A549 (cell line): ENCODE measurements at regions not wholly inside any gene's neighbourhood (a gene's known extent, or its start where the extent isn't known, plus 50 kb on each side); places are given as distances from the start of the nearest gene placed in this dataset.

ENCODE experiments used
- ATAC-seq, 2 experiments: fragments of 200-7000 bp in 1 of 2; fragments of >200 bp in 1 of 2; cut with Nextera tagmentation in 1 of 2; cut with Tn5 transposase in 1 of 2; 3 replicates each; pipeline versions ENCODE4 v1.8.0 to v1.9.1; 2018 to 2020; ENCODE audit warnings: mild to moderate bottlenecking in 1 of 2, moderate library complexity in 1 of 2
- CTCF ChIA-PET: fragments of 300-600 bp; sonication (Branson Sonifier 250); formaldehyde crosslinking; extraction: SDS; loops from one replicate; lab custom pipeline; 2021; ENCODE audit warnings: antibody characterized with exemption, inconsistent platforms; lab: Yijun Ruan, JAX
- POLR2A ChIA-PET: fragments of 350-600 bp; formaldehyde crosslinking; extraction: SDS; loops from one replicate; lab custom pipeline; 2021; ENCODE audit warnings: antibody characterized with exemption, inconsistent platforms; lab: Yijun Ruan, JAX
- DNase-seq, 2 experiments: peaks; one replicate each; pipeline versions ENCODE4 v3.0.0 to v3.0.0-alpha.2; 2011 to 2016; ENCODE audit warnings: low read depth in 1 of 2, low spot score in 1 of 2
- FAIRE-seq: peaks from 2 replicates; lab custom pipeline; 2011; peaks lifted over from hg19 to GRCh38; lab: Jason Lieb, UNC
- H3K27ac ChIP-seq, 2 experiments: fragments of >200 bp; sonication (Bioruptor Twin); formaldehyde crosslinking; 3 replicates each; pipeline ENCODE4 v1.5.1; 2016 to 2017
- H3K4me1 ChIP-seq: fragments of >200 bp; sonication (Bioruptor Twin); formaldehyde crosslinking; 3 replicates; pipeline ENCODE4 v1.6.1; 2016
- H3K4me2 ChIP-seq: fragments of >200 bp; sonication (Bioruptor Twin); formaldehyde crosslinking; 3 replicates; pipeline ENCODE4 v1.6.1; 2016
- H3K4me3 ChIP-seq: fragments of >200 bp; sonication (Bioruptor Twin); formaldehyde crosslinking; 3 replicates; pipeline ENCODE4 v1.5.1; 2016
- H3K9me3 ChIP-seq: fragments of >200 bp; sonication (Bioruptor Twin); formaldehyde crosslinking; 3 replicates; pipeline ENCODE4 v1.6.1; 2016
- CEBPB ChIP-seq, 2 experiments: fragments of >200 bp in 1 of 2; sonication (Bioruptor Twin) in 1 of 2; formaldehyde crosslinking in 1 of 2; IDR thresholded peaks; 2 replicates each; pipeline ENCODE4 v1.6.1; 2012 to 2016
- CHD4 ChIP-seq: fragments of 200-600 bp; sonication (generic); IDR thresholded peaks from 2 replicates; pipeline ENCODE4 v1.6.1; 2016; ENCODE audit warnings: antibody characterized with exemption, mild to moderate bottlenecking, borderline replicate concordance
- ESRRA ChIP-seq: fragments of 150-350 bp; IDR thresholded peaks from 2 replicates; pipeline ENCODE4 v1.6.1; 2014; ENCODE audit warnings: mild to moderate bottlenecking, low read length, borderline replicate concordance
- FOSL2 ChIP-seq, 2 experiments: fragments of 450-650 bp in 1 of 2; fragments of >200 bp in 1 of 2; sonication (Bioruptor Twin) in 1 of 2; formaldehyde crosslinking; IDR thresholded peaks; 2 replicates each; pipeline versions ENCODE4 v1.5.0 to v1.6.1; 2016 to 2020; ENCODE audit warnings: mild to moderate bottlenecking in 1 of 2, moderate library complexity in 1 of 2
- HDAC2 ChIP-seq: fragments of 200-600 bp; sonication (generic); IDR thresholded peaks from 2 replicates; pipeline ENCODE4 v1.6.1; 2016
- HOXB13 ChIP-seq: fragments of 250-450 bp; sonication (Bioruptor Pico); IDR thresholded peaks from 2 replicates; pipeline ENCODE4 v1.5.0; 2020; ENCODE audit warnings: low read depth, mild to moderate bottlenecking, moderate library complexity
- JUN ChIP-seq, 2 experiments: fragments of >200 bp; sonication (Bioruptor Twin); formaldehyde crosslinking; IDR thresholded peaks; 2 replicates in 1 of 2; 3 replicates in 1 of 2; pipeline ENCODE4 v1.6.1; 2016 to 2017
- JUNB ChIP-seq: fragments of >200 bp; sonication (Bioruptor Twin); formaldehyde crosslinking; IDR thresholded peaks from 2 replicates; pipeline ENCODE4 v1.6.1; 2016
- KDM1A ChIP-seq: fragments of 200-600 bp; sonication (generic); IDR thresholded peaks from 2 replicates; pipeline ENCODE4 v1.6.1; 2016; ENCODE audit warnings: low read depth, mild to moderate bottlenecking
- MYC ChIP-seq: IDR thresholded peaks from 2 replicates; pipeline ENCODE4 v1.6.1; 2012; ENCODE audit warnings: mild to moderate bottlenecking, inconsistent platforms, low read length, improper control_type of control experiment, borderline replicate concordance
- NFE2L2 ChIP-seq: fragments of 150-350 bp; conservative IDR thresholded peaks from 2 replicates; pipeline ENCODE4 v1.6.1; 2014; ENCODE audit warnings: low read length
- NPAS2 ChIP-seq: fragments of 250-450 bp; sonication (Bioruptor Pico); IDR thresholded peaks from 2 replicates; pipeline ENCODE4 v1.8.0; 2022; ENCODE audit warnings: mild to moderate bottlenecking, moderate library complexity, borderline replicate concordance
- PHF8 ChIP-seq: fragments of 200-600 bp; sonication (generic); IDR thresholded peaks from 2 replicates; pipeline ENCODE4 v1.6.1; 2016; ENCODE audit warnings: low read depth, mild to moderate bottlenecking, antibody characterized with exemption, moderate library complexity, borderline replicate concordance
- POLR2A ChIP-seq: IDR thresholded peaks from 2 replicates; pipeline ENCODE4 v1.6.1; 2012; ENCODE audit warnings: mild to moderate bottlenecking, low read length
- RCOR1 ChIP-seq: fragments of 150-350 bp; IDR thresholded peaks from 2 replicates; pipeline ENCODE4 v1.6.1; 2014; ENCODE audit warnings: antibody characterized with exemption, low read length, low read depth
- RNF2 ChIP-seq: fragments of 200-600 bp; sonication (generic); IDR thresholded peaks from 2 replicates; pipeline ENCODE4 v1.6.1; 2016; ENCODE audit warnings: low read depth, mild to moderate bottlenecking, antibody characterized with exemption, moderate library complexity, borderline replicate concordance
- SMC3 ChIP-seq: fragments of >200 bp; sonication (Bioruptor Twin); formaldehyde crosslinking; IDR thresholded peaks from 3 replicates; pipeline ENCODE4 v1.6.1; 2018; ENCODE audit warnings: inconsistent platforms
- ZC3H11A ChIP-seq: fragments of 450-650 bp; IDR thresholded peaks from 2 replicates; pipeline ENCODE4 v1.6.1; 2014; ENCODE audit warnings: antibody characterized with exemption, mild to moderate bottlenecking
- WGBS: methylation state at CpG from one replicate; pipeline ENCODE4 v1.1.6; 2017; ENCODE audit errors: missing lambda C conversion rate; 5-methylcytosine and 5-hydroxymethylcytosine counted together
- TF ChIP-seq, protein P1 (sequence below): fragments of 250-450 bp; sonication (Bioruptor Pico); IDR thresholded peaks from 2 replicates; pipeline ENCODE4 v1.5.0; 2021; ENCODE audit warnings: mild to moderate bottlenecking, moderate library complexity, borderline replicate concordance
- TF ChIP-seq, protein P2 (sequence below): IDR thresholded peaks from 2 replicates; pipeline ENCODE4 v1.6.1; 2012
- TF ChIP-seq, protein P3 (sequence below): fragments of 150-350 bp; IDR thresholded peaks from 2 replicates; pipeline ENCODE4 v1.6.1; 2014; ENCODE audit warnings: low read depth, mild to moderate bottlenecking, low read length
- TF ChIP-seq, protein P4 (sequence below): fragments of >200 bp; sonication (Bioruptor Twin); formaldehyde crosslinking; IDR thresholded peaks from 2 replicates; pipeline ENCODE4 v1.6.1; 2016

DNA sequence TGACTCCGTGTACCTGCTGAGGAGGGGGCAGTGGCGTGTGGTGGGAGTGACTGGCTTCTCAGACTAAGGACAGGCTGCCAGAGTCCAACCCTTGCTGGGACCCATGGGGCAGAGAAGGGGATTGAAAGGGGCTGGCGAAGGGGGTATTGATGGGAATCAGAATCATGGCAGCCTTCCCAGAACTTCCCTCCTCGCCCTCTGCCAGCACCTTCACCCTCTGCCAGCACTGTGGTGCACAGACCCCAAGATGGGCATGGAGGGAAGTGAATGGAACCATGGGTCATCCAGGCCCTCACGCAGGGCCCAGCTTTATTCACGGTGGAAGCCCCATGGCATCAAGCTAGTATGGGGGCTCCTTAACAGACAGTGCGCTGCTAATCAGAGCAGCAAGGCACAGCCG is 76.8 kb downstream of the IRX5 start:
- ChIA-PET CTCF (no interaction called here), POLR2A (no interaction called here)
- Histone ChIP-seq H3K9me3 (no peaks in the 10 kb centered on the region; the same call in 2 of the 3 replicates), H3K27ac (no peak overlapping the region), H3K4me3 (no peak overlapping the region), H3K4me2 (no peak overlapping the region), H3K4me1 (no peaks in the 10 kb centered on the region)
- 53% methylated on average over 8 of the region's 8 CpGs for WGBS
- no peak for ATAC-seq
- TF ChIP-seq CHD4 (no peak), PHF8 (no peak), FOSL2 (IDR thresholded peaks at IDR 0.05) (no peak), FOSL2 (CRISPR knock-in tag; IDR thresholded peaks at IDR 0.05) (no peak), SMC3 (no peak), ESRRA (no peak), JUN (IDR thresholded peaks at IDR 0.05) (no peak), KDM1A (no peak), RCOR1 (no peak), MYC (no peak), JUNB (no peak), NPAS2 (no peak), RNF2 (no peak), HDAC2 (no peak)
- TF ChIP-seq, protein P1, sequence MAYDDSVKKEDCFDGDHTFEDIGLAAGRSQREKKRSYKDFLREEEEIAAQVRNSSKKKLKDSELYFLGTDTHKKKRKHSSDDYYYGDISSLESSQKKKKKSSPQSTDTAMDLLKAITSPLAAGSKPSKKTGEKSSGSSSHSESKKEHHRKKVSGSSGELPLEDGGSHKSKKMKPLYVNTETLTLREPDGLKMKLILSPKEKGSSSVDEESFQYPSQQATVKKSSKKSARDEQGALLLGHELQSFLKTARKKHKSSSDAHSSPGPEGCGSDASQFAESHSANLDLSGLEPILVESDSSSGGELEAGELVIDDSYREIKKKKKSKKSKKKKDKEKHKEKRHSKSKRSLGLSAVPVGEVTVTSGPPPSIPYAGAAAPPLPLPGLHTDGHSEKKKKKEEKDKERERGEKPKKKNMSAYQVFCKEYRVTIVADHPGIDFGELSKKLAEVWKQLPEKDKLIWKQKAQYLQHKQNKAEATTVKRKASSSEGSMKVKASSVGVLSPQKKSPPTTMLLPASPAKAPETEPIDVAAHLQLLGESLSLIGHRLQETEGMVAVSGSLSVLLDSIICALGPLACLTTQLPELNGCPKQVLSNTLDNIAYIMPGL (CRISPR knock-in tag), result no peak
- TF ChIP-seq, protein P2, sequence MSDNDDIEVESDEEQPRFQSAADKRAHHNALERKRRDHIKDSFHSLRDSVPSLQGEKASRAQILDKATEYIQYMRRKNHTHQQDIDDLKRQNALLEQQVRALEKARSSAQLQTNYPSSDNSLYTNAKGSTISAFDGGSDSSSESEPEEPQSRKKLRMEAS, result no peak
- no peak for DNase-seq
- no peak for FAIRE-seq

DNA sequence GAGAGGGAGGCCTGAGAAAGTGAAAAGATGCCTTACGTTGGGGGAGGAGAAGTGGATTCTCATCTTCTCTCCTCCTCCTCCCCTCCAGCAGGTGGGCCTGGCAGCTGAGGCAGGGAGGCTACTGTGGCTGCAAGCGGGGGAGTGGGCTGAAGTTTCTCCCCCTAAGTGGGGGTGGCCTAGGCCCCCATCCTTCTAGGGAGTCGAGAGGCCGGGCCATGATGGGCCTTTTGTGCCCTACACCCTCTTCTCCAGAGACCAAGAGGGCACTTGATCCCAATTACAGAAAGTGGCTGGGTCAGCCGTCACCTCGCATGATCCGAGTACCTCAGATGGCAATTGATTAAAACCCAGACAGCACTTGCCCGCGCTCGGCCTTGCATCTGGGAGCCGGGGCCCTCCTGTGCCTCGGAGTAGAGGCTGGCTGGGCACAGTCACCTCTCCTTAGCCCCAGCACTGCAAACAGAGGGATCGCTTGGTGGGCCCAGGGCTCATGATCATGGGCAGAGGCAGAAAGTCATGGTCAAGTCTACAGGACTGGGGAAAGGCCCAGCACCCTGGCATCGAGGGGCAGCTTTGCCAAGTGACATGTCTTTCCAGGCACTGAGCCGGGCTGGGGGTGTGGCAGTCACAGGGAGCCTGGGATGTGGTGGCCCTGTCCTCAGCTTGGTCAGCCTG is 78.3 kb downstream of the IRX5 start:
- Histone ChIP-seq H3K4me1 (no peaks in the 10 kb centered on the region), H3K9me3 (no peaks in the 10 kb centered on the region; the same call in 2 of the 3 replicates), H3K27ac (no peak overlapping the region), H3K4me3 (no peak overlapping the region), H3K4me2 (no peak overlapping the region)
- DNase-seq (no peak), FAIRE-seq (no peak), ATAC-seq (no peak)
- POLR2A ChIA-PET, result no interaction called here
- CTCF ChIA-PET, result no interaction called here
- WGBS, result 61% methylated on average over 13 of the region's 15 CpGs
- no peak for TF ChIP-seq HOXB13 (CRISPR knock-in tag)
- TF ChIP-seq RCOR1, result no peak
- no peak for TF ChIP-seq ZC3H11A

DNA sequence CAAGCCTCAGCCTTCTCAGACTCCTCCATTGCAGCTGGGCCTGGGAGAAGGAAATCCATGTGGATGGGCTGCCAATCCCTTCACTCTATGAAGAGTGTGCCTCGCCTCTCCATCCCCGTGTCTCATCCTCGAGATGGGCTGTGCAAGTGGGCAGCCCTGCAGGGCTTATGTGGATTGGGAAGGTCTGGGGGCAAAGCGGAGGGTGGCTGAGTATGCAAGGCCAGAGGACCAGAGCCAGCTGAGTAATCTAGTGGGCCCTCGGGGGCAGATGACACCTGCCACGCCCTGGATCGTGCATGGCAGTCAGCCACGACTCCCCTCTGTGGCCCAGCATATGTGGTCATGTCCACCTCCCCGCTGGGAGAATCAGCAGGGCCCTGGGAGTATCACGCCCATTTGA is 78.9 kb downstream of the IRX5 start:
- 30% methylated on average over 10 of the region's 10 CpGs for WGBS
- TF ChIP-seq, protein P3, sequence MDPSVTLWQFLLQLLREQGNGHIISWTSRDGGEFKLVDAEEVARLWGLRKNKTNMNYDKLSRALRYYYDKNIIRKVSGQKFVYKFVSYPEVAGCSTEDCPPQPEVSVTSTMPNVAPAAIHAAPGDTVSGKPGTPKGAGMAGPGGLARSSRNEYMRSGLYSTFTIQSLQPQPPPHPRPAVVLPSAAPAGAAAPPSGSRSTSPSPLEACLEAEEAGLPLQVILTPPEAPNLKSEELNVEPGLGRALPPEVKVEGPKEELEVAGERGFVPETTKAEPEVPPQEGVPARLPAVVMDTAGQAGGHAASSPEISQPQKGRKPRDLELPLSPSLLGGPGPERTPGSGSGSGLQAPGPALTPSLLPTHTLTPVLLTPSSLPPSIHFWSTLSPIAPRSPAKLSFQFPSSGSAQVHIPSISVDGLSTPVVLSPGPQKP, result no peak
- TF ChIP-seq SMC3 (no peak), NFE2L2 (no peak), CEBPB (IDR thresholded peaks at IDR 0.05) (no peak), POLR2A (no peak)
- TF ChIP-seq, protein P4, sequence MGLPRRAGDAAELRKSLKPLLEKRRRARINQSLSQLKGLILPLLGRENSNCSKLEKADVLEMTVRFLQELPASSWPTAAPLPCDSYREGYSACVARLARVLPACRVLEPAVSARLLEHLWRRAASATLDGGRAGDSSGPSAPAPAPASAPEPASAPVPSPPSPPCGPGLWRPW, result no peak
- no peak overlapping the region for H3K4me3 ChIP-seq
- H3K9me3 ChIP-seq, result no peaks in the 10 kb centered on the region; the same call in 2 of the 3 replicates
- POLR2A ChIA-PET, result no interaction called here
- no peak for DNase-seq
- FAIRE-seq, result no peak
- CTCF ChIA-PET, result no interaction called here
- H3K4me2 ChIP-seq, result no peak overlapping the region
- no peak for ATAC-seq
- H3K4me1 ChIP-seq, result no peaks in the 10 kb centered on the region
- H3K27ac ChIP-seq, result no peak overlapping the region
